CD14-positive monocyte (primary cell): ENCODE measurements at regions not wholly inside any gene's neighbourhood (a gene's known extent, or its start where the extent isn't known, plus 50 kb on each side); places are given as distances from the start of the nearest gene placed in this dataset.

ENCODE experiments used
- DNase-seq, 3 donors: peaks; one replicate each; pipeline ENCODE4 v3.0.0-alpha.2; 2011 to 2022
- H2AFZ ChIP-seq: 2 replicates; pipeline ENCODE4 v1.6.0; 2012; ENCODE audit warnings: mild to moderate bottlenecking, low read depth, low read length, inconsistent platforms; ENCODE audit not compliant: insufficient read depth, poor library complexity, severe bottlenecking
- H3K27ac ChIP-seq, 2 donors: 1 replicate in 1 of 2; 2 replicates in 1 of 2; pipeline ENCODE4 v1.5.1; 2012 to 2013; ENCODE audit warnings: low read length in 2 of 2, control low read depth in 1 of 2, inconsistent platforms in 1 of 2, low read depth in 1 of 2, mild to moderate bottlenecking in 1 of 2
- H3K27me3 ChIP-seq, 2 donors: one replicate each; pipeline versions ENCODE4 v1.6.0 to v1.6.1; 2011 to 2013; ENCODE audit warnings: low read length in 2 of 2; ENCODE audit not compliant: control insufficient read depth in 2 of 2, insufficient read depth in 2 of 2
- H3K36me3 ChIP-seq, 2 donors: replicated peaks in 1 of 2; 1 replicate in 1 of 2; 2 replicates in 1 of 2; pipeline versions ENCODE4 v1.5.1 to v1.6.1; 2012 to 2013; ENCODE audit warnings: low read length in 2 of 2, control low read depth in 1 of 2, inconsistent platforms in 1 of 2, mild to moderate bottlenecking in 1 of 2; ENCODE audit not compliant: insufficient read depth in 2 of 2, control insufficient read depth in 1 of 2
- H3K4me1 ChIP-seq, 2 donors: 1 replicate in 1 of 2; 2 replicates in 1 of 2; pipeline versions ENCODE4 v1.5.1 to v1.6.1; 2012 to 2013; ENCODE audit warnings: low read length in 2 of 2, control low read depth in 1 of 2, inconsistent platforms in 1 of 2, mild to moderate bottlenecking in 1 of 2, moderate library complexity in 1 of 2; ENCODE audit not compliant: insufficient read depth in 2 of 2, control insufficient read depth in 1 of 2
- H3K4me2 ChIP-seq: replicated peaks from 2 replicates; pipeline ENCODE3; 2012; ENCODE audit warnings: low read length, moderate library complexity, mild to moderate bottlenecking; ENCODE audit not compliant: poor library complexity, severe bottlenecking; ENCODE audit errors: extremely low read depth
- H3K4me3 ChIP-seq, 3 experiments: fragments of 200-600 bp in 1 of 3; sonication (generic) in 1 of 3; replicated peaks in 1 of 3; 1 replicate in 2 of 3; 2 replicates in 1 of 3; pipeline ENCODE4 v1.5.1; 2011 to 2013; ENCODE audit warnings: low read length in 3 of 3, mild to moderate bottlenecking in 3 of 3, control low read depth in 2 of 3, low read depth in 2 of 3, inconsistent platforms in 1 of 3, moderate library complexity in 1 of 3
- H3K79me2 ChIP-seq: 2 replicates; pipeline ENCODE4 v1.6.0; 2012; ENCODE audit warnings: mild to moderate bottlenecking, control low read depth, inconsistent platforms, low read length, moderate library complexity; ENCODE audit not compliant: insufficient read depth
- H3K9ac ChIP-seq: 2 replicates; pipeline ENCODE4 v1.6.0; 2017; ENCODE audit warnings: low read length, mild to moderate bottlenecking; ENCODE audit not compliant: insufficient read depth, poor library complexity, severe bottlenecking
- H3K9me3 ChIP-seq, 2 donors: replicated peaks in 1 of 2; 1 replicate in 1 of 2; 2 replicates in 1 of 2; pipeline versions ENCODE4 v1.5.1 to v1.6.1; 2012 to 2013; ENCODE audit warnings: low read length in 2 of 2, control low read depth in 1 of 2; ENCODE audit not compliant: control insufficient read depth in 1 of 2, insufficient read depth in 1 of 2
- H4K20me1 ChIP-seq: 2 replicates; pipeline ENCODE4 v1.6.0; 2012; ENCODE audit warnings: mild to moderate bottlenecking, low read length, control low read depth, moderate library complexity; ENCODE audit not compliant: insufficient read depth
- H3K27ac Mint-ChIP-seq, 7 donors: one replicate each; pipeline ENCODE4 v1.8.0; 2020; ENCODE audit warnings: mild to moderate bottlenecking in 7 of 7, mixed read lengths in 7 of 7, moderate library complexity in 6 of 7, inconsistent platforms in 2 of 7
- H3K27me3 Mint-ChIP-seq, 3 donors: one replicate each; pipeline ENCODE4 v1.8.0; 2021 to 2022; ENCODE audit warnings: low read depth in 3 of 3, mild to moderate bottlenecking in 3 of 3, mixed read lengths in 3 of 3, moderate library complexity in 3 of 3, inconsistent platforms in 1 of 3
- H3K36me3 Mint-ChIP-seq, 2 donors: one replicate each; pipeline ENCODE4 v1.8.0; 2020; ENCODE audit warnings: mixed read lengths in 2 of 2, inconsistent platforms in 1 of 2, mild to moderate bottlenecking in 1 of 2
- H3K4me1 Mint-ChIP-seq: one replicate; pipeline ENCODE4 v1.8.0; 2020; ENCODE audit warnings: mild to moderate bottlenecking, mixed read lengths
- H3K4me3 Mint-ChIP-seq, 2 donors: one replicate each; pipeline ENCODE4 v1.8.0; 2020; ENCODE audit warnings: mild to moderate bottlenecking in 2 of 2, mixed read lengths in 2 of 2, moderate library complexity in 1 of 2
- H3K9me3 Mint-ChIP-seq, 7 donors: one replicate each; pipeline ENCODE4 v1.8.0; 2020 to 2022; ENCODE audit warnings: mixed read lengths in 7 of 7, mild to moderate bottlenecking in 6 of 7, moderate library complexity in 6 of 7, inconsistent platforms in 2 of 7
- CTCF ChIP-seq: fragments of 200-600 bp; IDR thresholded peaks from one replicate; pipeline ENCODE4 v1.8.0; 2022; ENCODE audit warnings: antibody characterized with exemption, mild to moderate bottlenecking
- WGBS: methylation state at CpG from one replicate; pipeline ENCODE4 v1.1.5; 2013; ENCODE audit warnings: missing lambda C conversion rate; ENCODE audit not compliant: insufficient coverage; 5-methylcytosine and 5-hydroxymethylcytosine counted together
- intact Hi-C, 2 donors: fragments of 100-400 bp; cut with micrococcal nuclease; formaldehyde crosslinking; loops; one replicate each; pipeline versions ENCODE4 v1.15.0 to v1.15.1; 2023

GRCh38 chr17:71055128-71055527 is 885.8 kb downstream of the KCNJ2 start:
- DNase-seq, result no peak
- Histone ChIP-seq H3K79me2 (no peaks in the 10 kb centered on the region), H3K4me3 (no peak overlapping the region), H3K9me3 (peaks cover 0 to 7% of the 10 kb centered on the region in 2 donors), H3K4me2 (no peak overlapping the region), H3K4me1 (peaks cover 0 to 6% of the 10 kb centered on the region in 2 donors), H3K9ac (no peak overlapping the region), H3K27me3 (no peaks in the 10 kb centered on the region), H2AFZ (no peak overlapping the region), H4K20me1 (no peaks in the 10 kb centered on the region), H3K36me3 (no peaks in the 10 kb centered on the region), H3K27ac (no peak overlapping the region)
- Mint-ChIP-seq H3K27ac (no peak overlapping the region), H3K4me1 (peaks cover 8% of the 10 kb centered on the region), H3K27me3 (no peaks in the 10 kb centered on the region), H3K4me3 (no peak overlapping the region), H3K9me3 (peaks cover 0 to 10% (median 7%) of the 10 kb centered on the region in 7 donors), H3K36me3 (no peaks in the 10 kb centered on the region)
- no peak for TF ChIP-seq CTCF
- intact Hi-C loops, result no loop called here

GRCh38 chr17:71057448-71057847 is 888.1 kb downstream of the KCNJ2 start:
- Histone ChIP-seq H3K9me3 (peaks cover 13% of the 10 kb centered on the region in 2 donors), H3K4me3 (no peak overlapping the region), H4K20me1 (no peaks in the 10 kb centered on the region), H3K27ac (no peak overlapping the region), H3K4me2 (no peak overlapping the region), H3K27me3 (no peaks in the 10 kb centered on the region), H3K79me2 (no peaks in the 10 kb centered on the region), H3K4me1 (peaks cover 0 to 6% of the 10 kb centered on the region in 2 donors), H3K9ac (no peak overlapping the region), H2AFZ (no peak overlapping the region), H3K36me3 (no peaks in the 10 kb centered on the region)
- H3K27me3 Mint-ChIP-seq, result no peaks in the 10 kb centered on the region
- H3K4me3 Mint-ChIP-seq, result no peak overlapping the region
- DNase-seq, result peak; percentile 1 to 39 (median 1)
- H3K4me1 Mint-ChIP-seq, result peaks cover 8% of the 10 kb centered on the region
- intact Hi-C loops, result no loop called here
- H3K36me3 Mint-ChIP-seq, result no peaks in the 10 kb centered on the region
- H3K9me3 Mint-ChIP-seq, result peaks cover 5 to 17% (median 11%) of the 10 kb centered on the region in 7 donors
- H3K27ac Mint-ChIP-seq, result peak overlapping the region in 1 of 7 donors; percentile 24
- no peak for TF ChIP-seq CTCF
- WGBS, result 60% methylated on average over 1 of the region's 6 CpGs
